IMR-90 (cell line): ENCODE measurements at regions not wholly inside any gene's neighbourhood (a gene's known extent, or its start where the extent isn't known, plus 50 kb on each side); places are given as distances from the start of the nearest gene placed in this dataset.
"Not testable (repeated sequence)": the region's sequence is repeated elsewhere in the genome, so short reads cannot be mapped to it uniquely, and the experiment has no call there.

Source experiments
- ATAC-seq: fragments of 200-7000 bp; cut with Tn5 transposase; 2 replicates; pipeline ENCODE4 v1.9.1; 2020; ENCODE audit warnings: low read depth, mild to moderate bottlenecking, moderate library complexity
- BruUV-seq: library from RNA; stranded (reverse); fragments of 400-500 nt; replicated peaks from 2 replicates; lab custom pipeline; 2021; lab: Mats Ljungman, UMichigan
- CTCF ChIA-PET: fragments of 300-600 bp; formaldehyde crosslinking; extraction: SDS; loops from one replicate; lab custom pipeline; 2021; ENCODE audit warnings: antibody characterized with exemption; lab: Yijun Ruan, JAX
- POLR2A ChIA-PET: fragments of 300-600 bp; sonication (Branson Sonifier 250); formaldehyde crosslinking; loops from one replicate; lab custom pipeline; 2022; ENCODE audit warnings: antibody characterized with exemption; ENCODE audit not compliant: unreplicated experiment; lab: Charles Lee
- DNase-seq: peaks from one replicate; pipeline ENCODE4 v3.0.0; 2013
- H2AFZ ChIP-seq: replicated peaks from 2 replicates; pipeline ENCODE3; 2013; ENCODE audit warnings: low read length, mild to moderate bottlenecking; ENCODE audit not compliant: poor library complexity
- H2AK5ac ChIP-seq: 2 replicates; pipeline ENCODE4 v1.6.1; 2013; ENCODE audit warnings: low read depth, low read length, inconsistent platforms
- H2AK9ac ChIP-seq: replicated peaks from 2 replicates; pipeline ENCODE3; 2013; ENCODE audit warnings: mild to moderate bottlenecking, low read depth, low read length, moderate library complexity; ENCODE audit not compliant: poor library complexity
- H2BK120ac ChIP-seq: 2 replicates; pipeline ENCODE4 v1.6.1; 2013; ENCODE audit warnings: low read depth, low read length, inconsistent platforms
- H2BK15ac ChIP-seq: 3 replicates; pipeline ENCODE4 v1.6.1; 2013; ENCODE audit warnings: low read depth, low read length, inconsistent platforms
- H2BK20ac ChIP-seq: 2 replicates; pipeline ENCODE4 v1.6.1; 2013; ENCODE audit warnings: low read depth, mild to moderate bottlenecking, inconsistent platforms, low read length, moderate library complexity
- H2BK5ac ChIP-seq: 2 replicates; pipeline ENCODE4 v1.6.1; 2013; ENCODE audit warnings: mild to moderate bottlenecking, low read depth, low read length, inconsistent platforms; ENCODE audit not compliant: poor library complexity, severe bottlenecking
- H3K14ac ChIP-seq: replicated peaks from 2 replicates; pipeline ENCODE4 v1.6.1; 2013; ENCODE audit warnings: low read depth, low read length, inconsistent platforms
- H3K18ac ChIP-seq: 2 replicates; pipeline ENCODE4 v1.6.1; 2013; ENCODE audit warnings: low read depth, low read length, control low read depth
- H3K23ac ChIP-seq: 2 replicates; pipeline ENCODE4 v1.6.1; 2013; ENCODE audit warnings: low read depth, low read length, inconsistent platforms
- H3K27ac ChIP-seq: 2 replicates; pipeline ENCODE4 v1.5.1; 2013; ENCODE audit warnings: mild to moderate bottlenecking, control low read depth, low read length; ENCODE audit not compliant: insufficient read depth
- H3K27me3 ChIP-seq: 2 replicates; pipeline ENCODE4 v1.6.1; 2013; ENCODE audit warnings: low read length; ENCODE audit not compliant: control insufficient read depth, insufficient read depth
- H3K36me3 ChIP-seq: 2 replicates; pipeline ENCODE4 v1.6.1; 2013; ENCODE audit warnings: low read length, mixed read lengths; ENCODE audit not compliant: control insufficient read depth, insufficient read depth
- H3K4ac ChIP-seq: 2 replicates; pipeline ENCODE4 v1.6.1; 2013; ENCODE audit warnings: low read depth, low read length, inconsistent platforms
- H3K4me1 ChIP-seq: 2 replicates; pipeline ENCODE4 v1.6.1; 2013; ENCODE audit warnings: low read length, mixed read lengths; ENCODE audit not compliant: control insufficient read depth, insufficient read depth
- H3K4me2 ChIP-seq: 2 replicates; pipeline ENCODE4 v1.6.1; 2013; ENCODE audit warnings: low read depth, mild to moderate bottlenecking, control low read depth, low read length, moderate library complexity
- H3K4me3 ChIP-seq: 2 replicates; pipeline ENCODE4 v1.5.1; 2013; ENCODE audit warnings: low read depth, mild to moderate bottlenecking, control low read depth, low read length, moderate library complexity; ENCODE audit not compliant: insufficient read depth
- H3K56ac ChIP-seq: 2 replicates; pipeline ENCODE4 v1.6.1; 2013; ENCODE audit warnings: low read length, inconsistent platforms; ENCODE audit not compliant: insufficient read depth; ENCODE audit errors: extremely low read depth
- H3K79me1 ChIP-seq, 2 experiments: 2 replicates each; pipeline ENCODE4 v1.6.1; 2013; ENCODE audit warnings: low read length in 2 of 2, inconsistent platforms in 1 of 2, low read depth in 1 of 2
- H3K9ac ChIP-seq: 2 replicates; pipeline ENCODE4 v1.6.1; 2013; ENCODE audit warnings: low read depth, low read length, control low read depth
- H3K9me1 ChIP-seq: 2 replicates; pipeline ENCODE4 v1.6.1; 2013; ENCODE audit warnings: low read length, inconsistent platforms; ENCODE audit not compliant: insufficient read depth
- H3K9me3 ChIP-seq: 2 replicates; pipeline ENCODE4 v1.6.1; 2013; ENCODE audit warnings: low read length; ENCODE audit not compliant: control insufficient read depth, insufficient read depth
- H4K20me1 ChIP-seq: 2 replicates; pipeline ENCODE4 v1.6.1; 2013; ENCODE audit warnings: low read length, inconsistent platforms; ENCODE audit not compliant: insufficient read depth
- H4K5ac ChIP-seq: 2 replicates; pipeline ENCODE4 v1.6.1; 2013; ENCODE audit warnings: mild to moderate bottlenecking, low read depth, low read length, control low read depth
- H4K8ac ChIP-seq, 2 experiments: 2 replicates each; pipeline ENCODE4 v1.6.1; 2013; ENCODE audit warnings: low read depth in 2 of 2, low read length in 2 of 2, control low read depth in 1 of 2, inconsistent platforms in 1 of 2
- H4K91ac ChIP-seq: 2 replicates; pipeline ENCODE4 v1.6.1; 2013; ENCODE audit warnings: low read depth, low read length, inconsistent platforms; ENCODE audit not compliant: insufficient read depth
- BHLHE40 ChIP-seq: fragments of 150-350 bp; IDR thresholded peaks from 2 replicates; pipeline ENCODE4 v1.6.1; 2016; ENCODE audit warnings: mild to moderate bottlenecking, low read depth, low read length
- MAFK ChIP-seq: IDR thresholded peaks from 2 replicates; pipeline ENCODE4 v1.6.1; 2012; ENCODE audit warnings: low read depth, low read length, improper control_type of control experiment
- MAZ ChIP-seq: IDR thresholded peaks from 2 replicates; pipeline ENCODE4 v1.6.1; 2012; ENCODE audit warnings: low read depth, mild to moderate bottlenecking, low read length, improper control_type of control experiment, moderate library complexity, borderline replicate concordance
- POLR2A ChIP-seq: IDR thresholded peaks from 2 replicates; pipeline ENCODE4 v1.6.1; 2012; ENCODE audit warnings: mild to moderate bottlenecking, low read depth, low read length
- RAD21 ChIP-seq: IDR thresholded peaks from 2 replicates; pipeline ENCODE4 v1.6.1; 2012; ENCODE audit warnings: low read length, improper control_type of control experiment
- RFX5 ChIP-seq: IDR thresholded peaks from 2 replicates; pipeline ENCODE4 v1.8.0; 2012; ENCODE audit warnings: low read depth, mild to moderate bottlenecking, low read length, moderate library complexity
- WGBS, 2 experiments: methylation state at CpG; one replicate each; pipeline versions ENCODE4 v1.1.5 to v1.1.7; 2013; ENCODE audit warnings: missing lambda C conversion rate in 2 of 2; ENCODE audit not compliant: insufficient read length in 1 of 2; ENCODE audit errors: extremely low coverage in 2 of 2; 5-methylcytosine and 5-hydroxymethylcytosine counted together
- dilution Hi-C: fragments of 300-500 bp; cut with HindIII; formaldehyde crosslinking; loops from one replicate; pipeline ENCODE4 v1.14.3; 2018; ENCODE audit warnings: low sequenced_read_pairs; ENCODE audit not compliant: unreplicated experiment
- in situ Hi-C: fragments of 300-500 bp; cut with MboI; formaldehyde crosslinking; loops from 3 replicates; pipeline ENCODE4 v1.14.3; 2019; ENCODE audit warnings: low sequenced_read_pairs, inconsistent platforms, mixed read lengths
- intact Hi-C: fragments of 100-400 bp; cut with micrococcal nuclease; formaldehyde crosslinking; loops from 2 replicates; pipeline ENCODE4 v1.10.0; 2022
- TF ChIP-seq, protein P1 (sequence below): fragments of 150-350 bp; IDR thresholded peaks from 2 replicates; pipeline ENCODE4 v1.6.1; 2016; ENCODE audit warnings: low read depth, mild to moderate bottlenecking, low read length, moderate library complexity, borderline replicate concordance

DNA sequence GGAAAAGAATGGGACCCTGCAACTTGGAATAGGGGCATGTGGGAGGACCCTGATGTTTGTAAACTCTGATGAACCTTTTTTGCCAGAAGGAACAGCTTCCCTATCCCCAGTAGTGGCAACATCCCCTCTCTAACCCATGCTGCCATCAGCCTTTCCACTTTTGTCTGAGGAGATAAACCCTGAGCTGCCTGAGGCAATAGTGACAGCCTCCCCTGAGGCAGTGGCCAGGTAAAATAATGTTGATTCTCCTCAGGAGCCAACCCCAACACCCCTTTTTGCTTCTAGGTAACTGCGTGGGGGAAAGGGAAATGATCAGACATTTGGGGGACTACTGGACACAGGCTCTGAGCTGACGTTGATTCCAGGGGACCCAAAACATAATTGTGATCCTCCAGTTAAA lies 106.8 kb upstream of the NPAS2 start:
- Histone ChIP-seq H4K20me1 (no peaks in the 10 kb centered on the region), H4K8ac (no peak overlapping the region), H3K9me3 (no peaks in the 10 kb centered on the region), H2BK15ac (no peak overlapping the region), H3K27ac (no peak overlapping the region), H3K9ac (no peak overlapping the region), H3K79me1 (no peaks in the 10 kb centered on the region), H2BK120ac (no peak overlapping the region), H2BK20ac (no peak overlapping the region), H2BK5ac (no peak overlapping the region), H3K27me3 (peaks cover 4% of the 10 kb centered on the region), H2AK5ac (no peak overlapping the region), H4K91ac (no peak overlapping the region), H3K4me3 (no peak overlapping the region), H2AFZ (no peak overlapping the region), H3K14ac (no peak overlapping the region), H2AK9ac (no peak overlapping the region), H3K4me2 (no peak overlapping the region), H4K5ac (no peak overlapping the region), H3K18ac (no peak overlapping the region), H3K23ac (no peak overlapping the region), H3K9me1 (no peaks in the 10 kb centered on the region), H3K4me1 (no peaks in the 10 kb centered on the region), H3K36me3 (no peaks in the 10 kb centered on the region), H3K4ac (no peak overlapping the region), H3K56ac (no peak overlapping the region)
- CTCF ChIA-PET: no interaction called here
- intact Hi-C loops (no loop called here), dilution Hi-C loops (no loop called here), in situ Hi-C loops (no loop called here)
- no peak for DNase-seq
- WGBS, 2 experiments: no CpG with 5 or more reads among the region's 2 CpGs
- TF ChIP-seq MAFK (no peak), MAZ (no peak), POLR2A (no peak), RFX5 (no peak), BHLHE40 (no peak), RAD21 (no peak)
- TF ChIP-seq, protein P1, sequence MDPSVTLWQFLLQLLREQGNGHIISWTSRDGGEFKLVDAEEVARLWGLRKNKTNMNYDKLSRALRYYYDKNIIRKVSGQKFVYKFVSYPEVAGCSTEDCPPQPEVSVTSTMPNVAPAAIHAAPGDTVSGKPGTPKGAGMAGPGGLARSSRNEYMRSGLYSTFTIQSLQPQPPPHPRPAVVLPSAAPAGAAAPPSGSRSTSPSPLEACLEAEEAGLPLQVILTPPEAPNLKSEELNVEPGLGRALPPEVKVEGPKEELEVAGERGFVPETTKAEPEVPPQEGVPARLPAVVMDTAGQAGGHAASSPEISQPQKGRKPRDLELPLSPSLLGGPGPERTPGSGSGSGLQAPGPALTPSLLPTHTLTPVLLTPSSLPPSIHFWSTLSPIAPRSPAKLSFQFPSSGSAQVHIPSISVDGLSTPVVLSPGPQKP: no peak
- BruUV-seq: no TSS peak
- no peak for ATAC-seq
- POLR2A ChIA-PET: no interaction called here

DNA sequence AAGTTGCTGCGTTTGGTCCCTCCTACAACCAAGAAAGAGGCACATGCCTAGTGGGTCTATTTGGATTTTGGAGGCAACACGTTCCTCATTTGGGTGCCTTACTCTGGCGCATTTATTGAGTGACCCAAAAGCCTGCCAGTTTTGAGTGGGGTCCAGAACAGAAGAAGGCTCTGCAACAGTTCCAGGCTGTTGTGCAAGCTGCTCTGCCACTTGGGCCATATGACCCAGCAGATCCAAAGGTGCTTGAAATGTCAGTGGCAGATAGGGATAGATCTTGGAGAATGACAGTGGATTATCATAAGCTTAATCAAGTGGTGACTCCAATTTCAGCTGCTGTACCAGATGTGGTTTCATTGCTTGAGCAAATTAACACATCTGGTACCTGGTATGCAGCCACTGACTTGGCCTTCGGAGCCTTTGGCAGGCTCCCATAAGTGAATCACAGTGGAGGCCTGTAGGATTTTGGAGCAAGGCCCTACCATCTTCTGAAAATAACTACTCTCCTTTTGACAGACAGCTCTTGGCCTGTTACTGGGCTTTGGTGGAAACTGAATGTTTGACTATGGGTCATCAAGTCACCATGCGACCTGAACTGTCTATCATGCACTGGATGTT lies 105.4 kb upstream of the NPAS2 start:
- H3K9me1 ChIP-seq, in situ Hi-C loops, H2BK15ac ChIP-seq, H3K4me3 ChIP-seq, H3K79me1 ChIP-seq, H4K91ac ChIP-seq, H2AFZ ChIP-seq, H3K27ac ChIP-seq, H3K36me3 ChIP-seq, H2AK9ac ChIP-seq, intact Hi-C loops, H4K5ac ChIP-seq, H3K18ac ChIP-seq, H4K20me1 ChIP-seq, H4K8ac ChIP-seq, H3K27me3 ChIP-seq, H3K4me1 ChIP-seq, BruUV-seq, H3K56ac ChIP-seq, H2AK5ac ChIP-seq, dilution Hi-C loops, CTCF ChIA-PET, H3K4me2 ChIP-seq, H3K9ac ChIP-seq, H2BK120ac ChIP-seq, H2BK5ac ChIP-seq, H3K4ac ChIP-seq, ATAC-seq, POLR2A ChIA-PET, H2BK20ac ChIP-seq, H3K9me3 ChIP-seq, H3K14ac ChIP-seq, DNase-seq, H3K23ac ChIP-seq: not testable (repeated sequence)
- WGBS, 2 experiments: no CpG with 5 or more reads among the region's 5 CpGs
